ENCODE measurements at regions not wholly inside any gene's neighbourhood (a gene's known extent, or its start where the extent isn't known, plus 50 kb on each side); places are given as distances from the start of the nearest gene placed in this dataset.

DNA sequence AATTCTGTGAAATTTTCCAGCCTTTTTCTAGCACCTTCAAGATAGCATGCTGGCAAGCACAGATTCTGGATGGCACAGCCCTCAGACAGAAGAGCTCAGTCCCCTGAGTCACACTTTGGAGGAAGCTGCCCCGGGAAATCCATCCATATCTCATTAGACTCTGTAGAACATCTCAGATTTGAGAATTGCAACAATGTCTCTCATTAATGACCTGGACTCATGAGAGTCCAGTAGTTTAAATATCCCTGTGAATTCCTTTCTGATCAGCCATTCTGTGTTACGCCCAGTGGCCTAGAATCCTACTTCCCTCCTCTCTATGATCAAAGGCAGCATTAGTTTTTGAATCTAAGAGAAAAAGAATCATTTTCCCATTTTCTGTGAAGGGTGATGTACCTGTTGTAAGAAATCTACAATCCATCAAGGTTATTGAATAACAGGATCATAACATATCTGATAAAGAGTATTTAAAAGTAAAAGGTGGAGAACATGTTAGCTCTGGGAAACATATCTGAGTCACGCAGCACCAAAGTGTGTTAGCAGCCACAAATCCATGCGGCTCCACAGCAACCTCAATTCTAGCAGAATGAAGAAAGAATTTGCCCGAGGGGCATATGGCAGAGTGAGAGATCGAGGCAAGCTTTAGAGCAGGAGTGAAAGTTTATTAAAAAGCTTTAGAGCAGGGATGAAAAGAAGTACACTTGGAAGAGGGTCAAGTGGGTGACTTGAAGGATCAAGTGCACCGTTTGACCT is 855.6 kb upstream of the TMEM132C start:
- Histone ChIP-seq H3K9me1 (replicated peaks; ENCODE audit: control insufficient read depth, extremely low read depth, insufficient read depth, low read length) (no peaks in the 10 kb centered on the region), H3K36me3 (ENCODE audit: control insufficient read depth in 2 of 2, extremely low read depth in 1 of 2, insufficient read depth in 2 of 2, low read length in 2 of 2) (no peaks in the 10 kb centered on the region), H3K9ac (replicated peaks; ENCODE audit: extremely low read depth, insufficient read depth, low read length) (no peak overlapping the region), H4K20me1 (replicated peaks; ENCODE audit: control insufficient read depth, extremely low read depth, insufficient read depth, low read length) (no peaks in the 10 kb centered on the region), H3K4me3 (replicated peaks in 1 of 3; ENCODE audit: insufficient read depth in 1 of 3, low read depth in 1 of 3, low read length in 3 of 3) (no peak overlapping the region), H2AFZ (ENCODE audit: low read depth, low read length) (no peak overlapping the region), H3K27me3 (ENCODE audit: control insufficient read depth in 2 of 2, insufficient read depth in 2 of 2, low read length in 2 of 2) (no peaks in the 10 kb centered on the region), H3K9me3 (replicated peaks; ENCODE audit: control insufficient read depth, insufficient read depth, low read length) (peaks cover 4% of the 10 kb centered on the region), H3K27ac (ENCODE audit: insufficient read depth, low read depth, low read length) (no peak overlapping the region), H3K79me2 (ENCODE audit: control insufficient read depth, insufficient read depth, low read length) (no peaks in the 10 kb centered on the region), H3K4me1 (ENCODE audit: control insufficient read depth, extremely low read depth, insufficient read depth, low read length) (no peaks in the 10 kb centered on the region), H3K4me2 (ENCODE audit: insufficient read depth, low read length) (no peak overlapping the region)
- TF ChIP-seq FOS (IDR thresholded peaks at IDR 0.05; ENCODE audit: borderline replicate concordance, insufficient read depth, low read length) = no peak
- TF ChIP-seq GATA2 (IDR thresholded peaks at IDR 0.05; ENCODE audit: insufficient read depth, insufficient read length, low read depth, low read length) = no peak
- TF ChIP-seq POLR2A (IDR thresholded peaks at IDR 0.05; ENCODE audit: low read depth, low read length) = no peak
- no peak for TF ChIP-seq EZH2 (IDR thresholded peaks at IDR 0.05; ENCODE audit: borderline replicate concordance, low read depth, low read length, severe bottlenecking)
- TF ChIP-seq, protein P1, sequence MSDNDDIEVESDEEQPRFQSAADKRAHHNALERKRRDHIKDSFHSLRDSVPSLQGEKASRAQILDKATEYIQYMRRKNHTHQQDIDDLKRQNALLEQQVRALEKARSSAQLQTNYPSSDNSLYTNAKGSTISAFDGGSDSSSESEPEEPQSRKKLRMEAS (IDR thresholded peaks at IDR 0.05; ENCODE audit: insufficient read depth, insufficient read length) = no peak
- TF ChIP-seq, protein P2, sequence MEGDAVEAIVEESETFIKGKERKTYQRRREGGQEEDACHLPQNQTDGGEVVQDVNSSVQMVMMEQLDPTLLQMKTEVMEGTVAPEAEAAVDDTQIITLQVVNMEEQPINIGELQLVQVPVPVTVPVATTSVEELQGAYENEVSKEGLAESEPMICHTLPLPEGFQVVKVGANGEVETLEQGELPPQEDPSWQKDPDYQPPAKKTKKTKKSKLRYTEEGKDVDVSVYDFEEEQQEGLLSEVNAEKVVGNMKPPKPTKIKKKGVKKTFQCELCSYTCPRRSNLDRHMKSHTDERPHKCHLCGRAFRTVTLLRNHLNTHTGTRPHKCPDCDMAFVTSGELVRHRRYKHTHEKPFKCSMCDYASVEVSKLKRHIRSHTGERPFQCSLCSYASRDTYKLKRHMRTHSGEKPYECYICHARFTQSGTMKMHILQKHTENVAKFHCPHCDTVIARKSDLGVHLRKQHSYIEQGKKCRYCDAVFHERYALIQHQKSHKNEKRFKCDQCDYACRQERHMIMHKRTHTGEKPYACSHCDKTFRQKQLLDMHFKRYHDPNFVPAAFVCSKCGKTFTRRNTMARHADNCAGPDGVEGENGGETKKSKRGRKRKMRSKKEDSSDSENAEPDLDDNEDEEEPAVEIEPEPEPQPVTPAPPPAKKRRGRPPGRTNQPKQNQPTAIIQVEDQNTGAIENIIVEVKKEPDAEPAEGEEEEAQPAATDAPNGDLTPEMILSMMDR (IDR thresholded peaks at IDR 0.05; ENCODE audit: extremely low read depth in 1 of 2, insufficient read depth in 1 of 2, low read depth in 1 of 2, low read length in 2 of 2) = no peak
- no peak for TF ChIP-seq MYC (IDR thresholded peaks at IDR 0.05; ENCODE audit: low read depth, low read length)
- TF ChIP-seq JUN (IDR thresholded peaks at IDR 0.05; ENCODE audit: borderline replicate concordance, insufficient read depth, insufficient read length, low read depth) = no peak
- no peak for TF ChIP-seq POLR2AphosphoS5 (IDR thresholded peaks at IDR 0.05; ENCODE audit: insufficient read depth, low read depth, low read length)
- FAIRE-seq (no peak), DNase-seq (ENCODE audit: low read depth, low spot score) (no peak)
- POLR2A ChIA-PET = no interaction called here
- dilution Hi-C loops (cut with MboI; ENCODE audit: extremely low pct_ligation_motif_present, low sequenced_read_pairs) = no loop called here
- no TSS peak for BruUV-seq (replicated peaks)
- CTCF ChIA-PET = no interaction called here
- intact Hi-C loops (cut with micrococcal nuclease) = no loop called here

Data from endothelial cell of umbilical vein (primary cell).